ENCODE measurements at regions not wholly inside any gene's neighbourhood (a gene's known extent, or its start where the extent isn't known, plus 50 kb on each side); places are given as distances from the start of the nearest gene placed in this dataset.
"Not testable (repeated sequence)": the region's sequence is repeated elsewhere in the genome, so short reads cannot be mapped to it uniquely, and the experiment has no call there.

GRCh38 chr17:13421581-13422130 is 180.1 kb downstream of the HS3ST3A1 start:
- DNase-seq (ENCODE audit: low read depth, low spot score) = no peak
- Histone ChIP-seq H3K9me3 (ENCODE audit: low read depth, low read length) (no peaks in the 10 kb centered on the region), H3K9ac (ENCODE audit: insufficient read length) (no peak overlapping the region), H3K36me3 (ENCODE audit: insufficient read depth, low read length) (no peaks in the 10 kb centered on the region), H3K4me3 (no peak overlapping the region), H3K27ac (no peak overlapping the region)
- TF ChIP-seq POLR2AphosphoS5 (IDR thresholded peaks at IDR 0.05; ENCODE audit: borderline replicate concordance, low read depth, low read length) (no peak), FOXP2 (optimal IDR thresholded peaks at IDR 0.05; ENCODE audit: control extremely low read depth, extremely low read length, insufficient read depth) (no peak), EZH2 (IDR thresholded peaks at IDR 0.05) (no peak)

- DNase-seq (ENCODE audit: low read depth, low spot score) = no peak
- no peaks in the 10 kb centered on the region for H3K9me3 ChIP-seq (ENCODE audit: low read depth, low read length)
- H3K36me3 ChIP-seq (ENCODE audit: insufficient read depth, low read length) = no peaks in the 10 kb centered on the region
- TF ChIP-seq EZH2 (IDR thresholded peaks at IDR 0.05) (no peak), FOXP2 (optimal IDR thresholded peaks at IDR 0.05; ENCODE audit: control extremely low read depth, extremely low read length, insufficient read depth) (no peak), POLR2AphosphoS5 (IDR thresholded peaks at IDR 0.05; ENCODE audit: borderline replicate concordance, low read depth, low read length) (no peak)
- H3K27ac ChIP-seq = no peak overlapping the region
- H3K4me3 ChIP-seq = no peak overlapping the region
- no peak overlapping the region for H3K9ac ChIP-seq (ENCODE audit: insufficient read length)
These were observed 180.9 kb downstream of the HS3ST3A1 start for GRCh38 chr17:13420878-13421277.

DNA sequence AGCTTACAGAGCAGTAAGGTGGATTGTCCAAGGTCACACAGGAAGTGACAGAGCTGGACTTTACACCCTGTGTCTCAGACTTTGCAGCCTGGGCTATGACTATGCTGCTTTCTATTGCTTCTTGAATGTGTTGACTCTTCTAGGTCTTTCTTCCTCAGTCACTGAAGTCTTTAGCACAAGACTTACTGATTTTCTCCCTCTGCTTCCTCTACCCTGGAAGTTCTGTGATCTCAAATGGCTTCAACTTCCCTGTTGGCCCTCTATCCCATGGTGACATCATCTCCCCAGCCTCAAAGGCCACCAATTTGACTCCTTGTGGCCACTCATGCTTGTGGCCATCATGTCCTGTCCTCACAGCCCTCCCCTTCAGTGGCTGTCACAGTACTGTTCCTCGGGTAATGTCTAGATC is 181.3 kb downstream of the HS3ST3A1 start:
- DNase-seq (ENCODE audit: low read depth, low spot score) = no peak
- TF ChIP-seq POLR2AphosphoS5 (IDR thresholded peaks at IDR 0.05; ENCODE audit: borderline replicate concordance, low read depth, low read length) (no peak), EZH2 (IDR thresholded peaks at IDR 0.05) (no peak), FOXP2 (optimal IDR thresholded peaks at IDR 0.05; ENCODE audit: control extremely low read depth, extremely low read length, insufficient read depth) (no peak)
- H3K9ac ChIP-seq (ENCODE audit: insufficient read length) = no peak overlapping the region
- H3K9me3 ChIP-seq (ENCODE audit: low read depth, low read length) = no peaks in the 10 kb centered on the region
- no peak overlapping the region for H3K4me3 ChIP-seq
- no peak overlapping the region for H3K27ac ChIP-seq
- no peaks in the 10 kb centered on the region for H3K36me3 ChIP-seq (ENCODE audit: insufficient read depth, low read length)

DNA sequence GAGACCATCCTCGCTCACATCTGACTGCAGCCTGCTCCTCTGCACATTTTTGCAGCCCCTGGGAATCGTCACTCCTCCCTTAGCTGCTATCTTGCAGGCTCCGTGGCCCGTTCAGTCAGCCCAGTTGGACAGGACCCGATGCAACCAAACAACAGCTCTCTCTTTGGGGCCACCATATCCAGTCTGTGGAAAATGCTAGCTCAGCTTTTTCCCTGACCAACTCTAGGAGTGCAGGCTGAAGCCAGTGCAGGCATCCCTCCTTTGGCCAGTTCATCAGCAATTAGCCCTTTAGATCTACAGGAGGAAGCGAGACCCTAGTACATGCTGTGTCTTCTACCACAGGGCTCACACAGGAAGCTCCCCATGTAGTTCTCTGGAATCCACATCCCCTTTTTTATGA is 182.1 kb downstream of the HS3ST3A1 start:
- H3K9me3 ChIP-seq (ENCODE audit: low read depth, low read length) = no peaks in the 10 kb centered on the region
- TF ChIP-seq EZH2 (IDR thresholded peaks at IDR 0.05) (no peak), FOXP2 (optimal IDR thresholded peaks at IDR 0.05; ENCODE audit: control extremely low read depth, extremely low read length, insufficient read depth) (no peak), POLR2AphosphoS5 (IDR thresholded peaks at IDR 0.05; ENCODE audit: borderline replicate concordance, low read depth, low read length) (no peak)
- no peak overlapping the region for H3K9ac ChIP-seq (ENCODE audit: insufficient read length)
- H3K27ac ChIP-seq = no peak overlapping the region
- no peak overlapping the region for H3K4me3 ChIP-seq
- H3K36me3 ChIP-seq (ENCODE audit: insufficient read depth, low read length) = no peaks in the 10 kb centered on the region
- DNase-seq (ENCODE audit: low read depth, low spot score) = no peak

- Histone ChIP-seq H3K27ac (no peak overlapping the region), H3K9me3 (ENCODE audit: low read depth, low read length) (no peaks in the 10 kb centered on the region), H3K36me3 (ENCODE audit: insufficient read depth, low read length) (no peaks in the 10 kb centered on the region), H3K9ac (ENCODE audit: insufficient read length) (no peak overlapping the region), H3K4me3 (no peak overlapping the region)
- TF ChIP-seq POLR2AphosphoS5 (IDR thresholded peaks at IDR 0.05; ENCODE audit: borderline replicate concordance, low read depth, low read length) (no peak), FOXP2 (optimal IDR thresholded peaks at IDR 0.05; ENCODE audit: control extremely low read depth, extremely low read length, insufficient read depth) (no peak), EZH2 (IDR thresholded peaks at IDR 0.05) (no peak)
- no peak for DNase-seq (ENCODE audit: low read depth, low spot score)
These were observed 182.8 kb downstream of the HS3ST3A1 start for GRCh38 chr17:13418891-13419290.

DNA sequence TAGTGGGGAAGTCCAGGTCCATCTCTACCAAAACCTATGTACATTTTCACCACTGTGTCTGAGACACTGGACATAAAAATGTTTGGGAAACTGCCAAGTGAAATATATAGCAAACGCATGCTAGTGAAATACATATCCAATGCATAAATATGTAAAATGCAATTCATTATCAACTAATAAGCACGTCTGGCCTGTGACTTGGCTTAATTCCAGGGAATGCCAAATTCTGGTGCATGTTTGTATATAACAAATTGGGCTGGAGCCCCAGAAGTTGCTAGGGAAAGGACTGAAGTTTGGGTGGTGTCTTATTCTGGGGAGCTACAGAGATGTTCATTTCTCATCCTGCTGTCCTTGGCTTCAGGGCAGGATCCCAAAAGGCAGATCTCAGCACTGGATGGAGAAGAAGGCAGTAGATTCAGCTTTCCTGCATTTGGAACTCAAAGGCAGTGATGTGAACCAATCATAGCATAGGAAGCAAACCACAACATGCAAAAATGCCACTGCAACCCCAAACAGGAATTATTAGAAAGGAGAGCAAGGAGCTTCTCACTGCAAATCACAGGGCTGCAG is 184.3 kb downstream of the HS3ST3A1 start:
- Histone ChIP-seq H3K4me3 (no peak overlapping the region), H3K27ac (no peak overlapping the region), H3K9ac (ENCODE audit: insufficient read length) (no peak overlapping the region), H3K9me3 (ENCODE audit: low read depth, low read length) (no peaks in the 10 kb centered on the region), H3K36me3 (ENCODE audit: insufficient read depth, low read length) (no peaks in the 10 kb centered on the region)
- no peak for DNase-seq (ENCODE audit: low read depth, low spot score)
- TF ChIP-seq POLR2AphosphoS5 (IDR thresholded peaks at IDR 0.05; ENCODE audit: borderline replicate concordance, low read depth, low read length) (no peak), FOXP2 (optimal IDR thresholded peaks at IDR 0.05; ENCODE audit: control extremely low read depth, extremely low read length, insufficient read depth) (no peak), EZH2 (IDR thresholded peaks at IDR 0.05) (no peak)

DNA sequence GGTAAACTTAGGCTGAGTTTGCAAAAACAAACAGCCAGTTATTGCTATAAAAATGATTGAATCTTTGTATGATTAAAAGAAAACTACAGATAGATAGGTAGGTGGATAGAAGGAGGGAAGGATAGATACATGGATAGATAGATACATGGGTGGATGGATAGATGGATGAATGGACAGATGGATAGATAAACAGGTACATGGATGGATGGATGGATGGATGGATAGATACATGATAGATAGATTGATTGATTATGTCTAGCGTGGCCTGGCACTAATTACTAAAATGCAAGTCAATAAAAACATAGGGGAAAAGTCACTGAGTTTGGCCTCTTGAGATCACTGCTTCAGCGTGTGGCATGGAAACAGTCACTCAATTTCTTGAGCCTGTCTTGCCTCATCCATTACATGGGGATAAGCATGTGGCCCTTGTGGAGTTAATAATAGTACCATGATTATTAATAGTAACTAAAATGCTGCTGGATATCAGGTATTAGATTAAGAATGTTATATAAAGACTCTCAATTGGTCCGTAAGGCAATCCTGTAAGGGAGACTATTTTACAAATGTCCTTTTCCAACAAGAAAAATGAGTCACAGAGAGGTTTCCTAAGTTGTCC is 184.9 kb downstream of the HS3ST3A1 start:
- no peaks in the 10 kb centered on the region for H3K36me3 ChIP-seq (ENCODE audit: insufficient read depth, low read length)
- TF ChIP-seq FOXP2 (optimal IDR thresholded peaks at IDR 0.05; ENCODE audit: control extremely low read depth, extremely low read length, insufficient read depth) (no peak), POLR2AphosphoS5 (IDR thresholded peaks at IDR 0.05; ENCODE audit: borderline replicate concordance, low read depth, low read length) (no peak), EZH2 (IDR thresholded peaks at IDR 0.05) (no peak)
- no peak overlapping the region for H3K27ac ChIP-seq
- H3K4me3 ChIP-seq = no peak overlapping the region
- no peak overlapping the region for H3K9ac ChIP-seq (ENCODE audit: insufficient read length)
- no peak for DNase-seq (ENCODE audit: low read depth, low spot score)
- H3K9me3 ChIP-seq (ENCODE audit: low read depth, low read length) = no peaks in the 10 kb centered on the region

- no peak for DNase-seq (ENCODE audit: low read depth, low spot score)
- no peak overlapping the region for H3K4me3 ChIP-seq
- TF ChIP-seq EZH2 (IDR thresholded peaks at IDR 0.05) = no peak
- TF ChIP-seq POLR2AphosphoS5 (IDR thresholded peaks at IDR 0.05; ENCODE audit: borderline replicate concordance, low read depth, low read length) = no peak
- no peak for TF ChIP-seq FOXP2 (optimal IDR thresholded peaks at IDR 0.05; ENCODE audit: control extremely low read depth, extremely low read length, insufficient read depth)
- no peak overlapping the region for H3K27ac ChIP-seq
- no peaks in the 10 kb centered on the region for H3K36me3 ChIP-seq (ENCODE audit: insufficient read depth, low read length)
- H3K9me3 ChIP-seq (ENCODE audit: low read depth, low read length) = no peaks in the 10 kb centered on the region
- H3K9ac ChIP-seq (ENCODE audit: insufficient read length) = no peak overlapping the region
These were observed 185.8 kb downstream of the HS3ST3A1 start for GRCh38 chr17:13415871-13416416.

DNA sequence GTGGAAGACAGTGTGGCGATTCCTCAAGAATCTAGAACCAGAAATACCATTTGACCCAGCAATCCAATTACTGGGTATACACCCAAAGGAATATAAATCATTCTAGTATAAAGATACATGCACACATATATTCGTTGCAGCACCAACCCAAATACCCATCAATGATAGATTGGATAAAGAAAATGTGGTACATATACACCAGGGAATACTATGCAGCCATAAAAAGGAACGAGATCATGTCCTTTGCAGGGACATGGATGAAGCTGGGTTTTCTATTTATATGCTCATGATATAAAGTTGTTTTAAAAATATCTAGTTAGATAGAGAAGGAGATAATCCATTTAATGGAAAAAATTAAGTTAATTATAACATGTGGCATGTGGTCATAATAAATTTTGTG is 186.5 kb downstream of the HS3ST3A1 start:
- H3K27ac ChIP-seq; H3K9ac ChIP-seq (ENCODE audit: insufficient read length); H3K4me3 ChIP-seq; H3K36me3 ChIP-seq (ENCODE audit: insufficient read depth, low read length); H3K9me3 ChIP-seq (ENCODE audit: low read depth, low read length); DNase-seq (ENCODE audit: low read depth, low spot score): not testable (repeated sequence)
